VCaP (cell line): ENCODE measurements at regions not wholly inside any gene's neighbourhood (a gene's known extent, or its start where the extent isn't known, plus 50 kb on each side); places are given as distances from the start of the nearest gene placed in this dataset.

ENCODE experiments used
- H3K27ac ChIP-seq: fragments of 450-650 bp; 2 replicates; pipeline ENCODE4 v1.5.1; 2017
- TF ChIP-seq, protein P1 (sequence below): fragments of 450-650 bp; conservative IDR thresholded peaks from 2 replicates; pipeline ENCODE4 v1.5.1; 2017; ENCODE audit warnings: mild to moderate bottlenecking, moderate library complexity

GRCh38 chr14:37974421-37974820, 233.3 kb upstream of the SSTR1 start:
- H3K27ac ChIP-seq, result no peak overlapping the region
- TF ChIP-seq, protein P1, sequence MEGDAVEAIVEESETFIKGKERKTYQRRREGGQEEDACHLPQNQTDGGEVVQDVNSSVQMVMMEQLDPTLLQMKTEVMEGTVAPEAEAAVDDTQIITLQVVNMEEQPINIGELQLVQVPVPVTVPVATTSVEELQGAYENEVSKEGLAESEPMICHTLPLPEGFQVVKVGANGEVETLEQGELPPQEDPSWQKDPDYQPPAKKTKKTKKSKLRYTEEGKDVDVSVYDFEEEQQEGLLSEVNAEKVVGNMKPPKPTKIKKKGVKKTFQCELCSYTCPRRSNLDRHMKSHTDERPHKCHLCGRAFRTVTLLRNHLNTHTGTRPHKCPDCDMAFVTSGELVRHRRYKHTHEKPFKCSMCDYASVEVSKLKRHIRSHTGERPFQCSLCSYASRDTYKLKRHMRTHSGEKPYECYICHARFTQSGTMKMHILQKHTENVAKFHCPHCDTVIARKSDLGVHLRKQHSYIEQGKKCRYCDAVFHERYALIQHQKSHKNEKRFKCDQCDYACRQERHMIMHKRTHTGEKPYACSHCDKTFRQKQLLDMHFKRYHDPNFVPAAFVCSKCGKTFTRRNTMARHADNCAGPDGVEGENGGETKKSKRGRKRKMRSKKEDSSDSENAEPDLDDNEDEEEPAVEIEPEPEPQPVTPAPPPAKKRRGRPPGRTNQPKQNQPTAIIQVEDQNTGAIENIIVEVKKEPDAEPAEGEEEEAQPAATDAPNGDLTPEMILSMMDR, result no peak

DNA sequence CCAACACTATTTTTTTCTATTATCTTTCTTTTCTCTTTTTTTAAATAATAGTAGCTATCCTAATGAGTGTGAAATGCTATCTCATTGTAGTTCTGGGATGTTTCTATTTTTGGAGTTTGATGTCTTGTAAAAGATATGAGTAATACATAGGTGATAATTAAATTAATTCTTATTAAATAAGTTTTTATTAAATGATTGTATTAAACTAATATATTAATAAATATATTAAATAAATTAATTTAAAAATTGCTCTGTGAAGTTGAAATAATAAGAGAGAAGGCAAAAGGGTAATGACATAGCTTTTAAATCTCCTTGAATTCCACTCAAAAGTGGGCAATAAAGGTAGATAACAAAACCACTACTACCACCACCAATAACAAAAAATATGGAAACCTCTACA, 230.2 kb upstream of the SSTR1 start:
- TF ChIP-seq, protein P1, result no peak
- no peak overlapping the region for H3K27ac ChIP-seq

DNA sequence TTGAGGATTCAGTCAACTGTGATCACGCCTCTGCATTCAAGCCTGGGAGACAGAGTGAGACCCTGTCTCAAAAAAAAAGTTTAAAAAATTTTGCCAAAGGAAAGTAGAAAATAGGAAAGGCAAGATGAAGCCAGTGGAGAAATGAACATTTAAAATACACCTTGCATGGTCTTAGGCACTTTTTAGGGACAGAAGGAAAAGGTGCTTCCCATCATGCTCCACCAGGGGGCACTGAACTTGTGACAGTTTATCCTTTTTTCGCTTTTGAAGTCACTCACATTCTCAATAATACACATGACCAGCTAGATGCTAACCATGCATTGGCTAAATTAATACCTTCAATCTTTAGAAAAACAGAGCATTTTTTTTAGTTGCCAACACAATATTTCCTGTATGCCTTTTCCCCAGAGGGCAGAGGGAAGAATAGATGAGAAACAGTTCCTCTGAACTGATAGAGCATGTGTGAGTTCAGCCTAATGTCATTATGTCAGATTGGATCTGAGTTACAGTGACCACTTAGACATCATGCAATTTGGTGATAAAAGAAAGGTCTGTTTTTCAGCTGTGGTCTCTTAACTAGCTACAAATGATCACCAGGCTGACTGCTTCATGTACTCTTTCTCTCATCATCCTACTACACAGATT, 221.8 kb upstream of the SSTR1 start:
- H3K27ac ChIP-seq, result no peak overlapping the region
- TF ChIP-seq, protein P1, result peak; percentile 75

GRCh38 chr14:37988472-37988871, 219.2 kb upstream of the SSTR1 start:
- TF ChIP-seq, protein P1, result no peak
- H3K27ac ChIP-seq, result no peak overlapping the region

GRCh38 chr14:37991027-37991426, 216.7 kb upstream of the SSTR1 start:
- H3K27ac ChIP-seq, result no peak overlapping the region
- TF ChIP-seq, protein P1, result no peak

- H3K27ac ChIP-seq, result no peak overlapping the region
- TF ChIP-seq, protein P1, result no peak
These were observed 215.2 kb upstream of the SSTR1 start for GRCh38 chr14:37992499-37992898.

DNA sequence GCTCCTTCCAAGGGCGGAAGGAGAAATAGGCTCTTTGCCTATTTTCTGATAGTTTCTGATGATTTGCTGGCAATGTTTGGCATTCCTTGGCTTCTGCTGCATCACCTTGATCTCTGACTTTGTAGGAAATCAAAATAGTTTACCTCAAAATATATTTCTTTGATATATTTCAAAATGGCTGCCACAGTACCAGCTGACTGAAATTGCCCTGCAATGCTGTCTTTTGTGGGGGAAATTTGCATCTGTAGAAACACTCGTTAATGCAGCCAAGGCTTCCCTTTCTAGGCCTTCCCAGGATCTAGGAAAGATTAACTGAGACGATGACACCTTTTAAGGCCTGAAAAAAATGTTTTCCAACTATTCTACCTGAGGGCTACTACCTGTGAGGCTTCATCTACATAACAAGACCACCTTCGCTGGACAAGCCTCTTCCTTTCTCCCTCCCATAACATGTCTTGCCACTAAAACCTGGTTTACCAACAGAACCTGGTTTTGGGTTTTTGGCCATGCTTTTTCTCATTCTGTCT, 212.8 kb upstream of the SSTR1 start:
- TF ChIP-seq, protein P1, result no peak
- H3K27ac ChIP-seq, result no peak overlapping the region
